ENCODE measurements at regions not wholly inside any gene's neighbourhood (a gene's known extent, or its start where the extent isn't known, plus 50 kb on each side); places are given as distances from the start of the nearest gene placed in this dataset.

- intact Hi-C loops (cut with DNase I) = no loop called here
- Histone ChIP-seq H3K36me3 (no peaks in the 10 kb centered on the region), H3K27ac (no peak overlapping the region), H3K4me1 (no peaks in the 10 kb centered on the region), H3K4me3 (no peak overlapping the region), H3K9me3 (no peaks in the 10 kb centered on the region), H3K27me3 (no peaks in the 10 kb centered on the region)
- ATAC-seq (no peak), DNase-seq (no peak), FAIRE-seq (no peak)
- WGBS, 2 donors = 83 to 90% methylated on average over 5 of the region's 5 CpGs
- TF ChIP-seq CTCF (IDR thresholded peaks at IDR 0.05) = no peak
Measured at GRCh38 chr10:85256481-85256880, 928.1 kb downstream of the CCSER2 start.

- ATAC-seq = no peak
- Histone ChIP-seq H3K9me3 (no peaks in the 10 kb centered on the region), H3K4me1 (no peaks in the 10 kb centered on the region), H3K36me3 (no peaks in the 10 kb centered on the region), H3K4me3 (no peak overlapping the region), H3K27me3 (no peaks in the 10 kb centered on the region), H3K27ac (no peak overlapping the region)
- no peak for FAIRE-seq
- intact Hi-C loops (cut with DNase I) = no loop called here
- DNase-seq = no peak
- 48 to 61% methylated on average over 4 of the region's 4 CpGs for WGBS, 2 donors
- TF ChIP-seq CTCF (IDR thresholded peaks at IDR 0.05) = no peak
Measured at GRCh38 chr10:85259908-85260307, 931.5 kb downstream of the CCSER2 start.

GRCh38 chr10:85262992-85263391, 934.6 kb downstream of the CCSER2 start:
- Histone ChIP-seq H3K36me3 (no peaks in the 10 kb centered on the region), H3K9me3 (no peaks in the 10 kb centered on the region), H3K4me1 (no peaks in the 10 kb centered on the region), H3K27me3 (no peaks in the 10 kb centered on the region), H3K27ac (no peak overlapping the region), H3K4me3 (no peak overlapping the region)
- FAIRE-seq (no peak), ATAC-seq (no peak), DNase-seq (no peak)
- intact Hi-C loops (cut with DNase I) = no loop called here
- TF ChIP-seq CTCF (IDR thresholded peaks at IDR 0.05) = no peak

- intact Hi-C loops (cut with DNase I) = no loop called here
- no peak overlapping the region for H3K4me3 ChIP-seq
- TF ChIP-seq CTCF (IDR thresholded peaks at IDR 0.05) = no peak
- no peak overlapping the region for H3K27ac ChIP-seq
- FAIRE-seq (no peak), DNase-seq (no peak), ATAC-seq (no peak)
- H3K9me3 ChIP-seq = no peaks in the 10 kb centered on the region
- H3K4me1 ChIP-seq = no peaks in the 10 kb centered on the region
- H3K27me3 ChIP-seq = no peaks in the 10 kb centered on the region
- no peaks in the 10 kb centered on the region for H3K36me3 ChIP-seq
Measured at GRCh38 chr10:85265121-85265520, 936.7 kb downstream of the CCSER2 start.

GRCh38 chr10:85266808-85267207, 938.4 kb downstream of the CCSER2 start:
- intact Hi-C loops (cut with DNase I) = no loop called here
- H3K9me3 ChIP-seq = no peaks in the 10 kb centered on the region
- H3K27me3 ChIP-seq = no peaks in the 10 kb centered on the region
- no peaks in the 10 kb centered on the region for H3K4me1 ChIP-seq
- ATAC-seq = no peak
- no peak for DNase-seq
- no peak overlapping the region for H3K27ac ChIP-seq
- no peak for TF ChIP-seq CTCF (IDR thresholded peaks at IDR 0.05)
- no peaks in the 10 kb centered on the region for H3K36me3 ChIP-seq
- WGBS, 2 donors = 11 to 37% methylated on average over 1 of the region's 1 CpG
- FAIRE-seq = no peak
- no peak overlapping the region for H3K4me3 ChIP-seq
